GM12873 (cell line): ENCODE measurements at regions not wholly inside any gene's neighbourhood (a gene's known extent, or its start where the extent isn't known, plus 50 kb on each side); places are given as distances from the start of the nearest gene placed in this dataset.

Experiments used
- TF ChIP-seq, protein P1 (sequence below): IDR thresholded peaks from 2 replicates; pipeline ENCODE4 v1.5.1; 2012; ENCODE audit warnings: low read depth, mild to moderate bottlenecking, moderate library complexity, low read length, control low read depth; ENCODE audit not compliant: insufficient read depth; ENCODE audit errors: missing control alignments

- TF ChIP-seq, protein P1, sequence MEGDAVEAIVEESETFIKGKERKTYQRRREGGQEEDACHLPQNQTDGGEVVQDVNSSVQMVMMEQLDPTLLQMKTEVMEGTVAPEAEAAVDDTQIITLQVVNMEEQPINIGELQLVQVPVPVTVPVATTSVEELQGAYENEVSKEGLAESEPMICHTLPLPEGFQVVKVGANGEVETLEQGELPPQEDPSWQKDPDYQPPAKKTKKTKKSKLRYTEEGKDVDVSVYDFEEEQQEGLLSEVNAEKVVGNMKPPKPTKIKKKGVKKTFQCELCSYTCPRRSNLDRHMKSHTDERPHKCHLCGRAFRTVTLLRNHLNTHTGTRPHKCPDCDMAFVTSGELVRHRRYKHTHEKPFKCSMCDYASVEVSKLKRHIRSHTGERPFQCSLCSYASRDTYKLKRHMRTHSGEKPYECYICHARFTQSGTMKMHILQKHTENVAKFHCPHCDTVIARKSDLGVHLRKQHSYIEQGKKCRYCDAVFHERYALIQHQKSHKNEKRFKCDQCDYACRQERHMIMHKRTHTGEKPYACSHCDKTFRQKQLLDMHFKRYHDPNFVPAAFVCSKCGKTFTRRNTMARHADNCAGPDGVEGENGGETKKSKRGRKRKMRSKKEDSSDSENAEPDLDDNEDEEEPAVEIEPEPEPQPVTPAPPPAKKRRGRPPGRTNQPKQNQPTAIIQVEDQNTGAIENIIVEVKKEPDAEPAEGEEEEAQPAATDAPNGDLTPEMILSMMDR: no peak
These were observed 168.1 kb downstream of the DUSP10 start for GRCh38 chr1:221573756-221574155.

- TF ChIP-seq, protein P1: no peak
These were observed 167.4 kb downstream of the DUSP10 start for GRCh38 chr1:221574529-221574928.

- TF ChIP-seq, protein P1: no peak
These were observed 166.3 kb downstream of the DUSP10 start for GRCh38 chr1:221575605-221576004.

GRCh38 chr1:221576268-221576667, 165.6 kb downstream of the DUSP10 start:
- TF ChIP-seq, protein P1: no peak

GRCh38 chr1:221583465-221583864, 158.4 kb downstream of the DUSP10 start:
- TF ChIP-seq, protein P1: no peak

DNA sequence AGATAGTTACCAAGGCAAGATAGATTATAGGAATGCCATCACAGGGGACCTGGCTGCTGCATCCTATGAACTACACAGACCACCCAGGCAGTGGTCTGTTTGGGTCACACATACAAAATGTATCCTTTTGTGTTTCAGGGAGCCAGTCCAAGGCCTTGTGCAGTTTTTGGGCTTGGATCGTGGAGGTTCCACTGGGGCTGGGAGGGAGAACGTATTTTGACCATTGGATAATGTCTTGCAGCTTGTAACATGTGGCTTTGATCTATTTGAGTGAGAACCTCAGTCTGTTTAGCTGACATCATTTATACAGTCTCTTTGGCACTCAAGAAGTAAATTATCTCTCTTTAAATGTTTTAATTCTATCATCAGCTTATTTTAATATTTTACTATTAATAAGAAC, 147.3 kb downstream of the DUSP10 start:
- TF ChIP-seq, protein P1: no peak

- TF ChIP-seq, protein P1: no peak
These were observed 143.8 kb downstream of the DUSP10 start for GRCh38 chr1:221598122-221598521.

- TF ChIP-seq, protein P1: no peak
These were observed 140.7 kb downstream of the DUSP10 start for GRCh38 chr1:221601166-221601565.
